GM21360 (cell line): ENCODE measurements at regions not wholly inside any gene's neighbourhood (a gene's known extent, or its start where the extent isn't known, plus 50 kb on each side); places are given as distances from the start of the nearest gene placed in this dataset.
A peak's percentile ranks its signal among the peaks of the same experiment; 100 is the strongest.

Experiments
- ATAC-seq: cut with Tn5 transposase; IDR thresholded peaks from one replicate; pipeline ENCODE4 v1.9.1; 2021; ENCODE audit warnings: mild to moderate bottlenecking, moderate library complexity; ENCODE audit not compliant: unreplicated experiment

DNA sequence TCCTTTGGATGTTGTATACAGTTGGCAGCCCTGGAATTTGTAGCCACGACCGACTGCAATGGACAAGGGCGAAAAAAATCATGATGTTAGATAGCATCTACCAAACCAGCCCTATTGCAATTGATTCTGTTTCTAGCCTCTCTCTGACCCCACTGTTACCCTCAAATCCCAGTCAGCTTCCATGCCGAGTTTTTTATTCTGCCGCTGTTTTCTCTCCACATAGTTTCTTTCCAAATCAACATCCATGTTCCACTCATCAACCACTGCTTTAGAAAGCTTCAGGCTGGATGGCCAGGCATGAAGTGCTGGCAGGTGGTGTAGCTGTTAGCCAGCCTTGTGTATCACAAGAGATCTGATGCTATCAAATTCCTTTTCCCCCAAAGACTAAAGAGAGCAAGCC, 272.8 kb downstream of the FIGN start:
- ATAC-seq = no peak

DNA sequence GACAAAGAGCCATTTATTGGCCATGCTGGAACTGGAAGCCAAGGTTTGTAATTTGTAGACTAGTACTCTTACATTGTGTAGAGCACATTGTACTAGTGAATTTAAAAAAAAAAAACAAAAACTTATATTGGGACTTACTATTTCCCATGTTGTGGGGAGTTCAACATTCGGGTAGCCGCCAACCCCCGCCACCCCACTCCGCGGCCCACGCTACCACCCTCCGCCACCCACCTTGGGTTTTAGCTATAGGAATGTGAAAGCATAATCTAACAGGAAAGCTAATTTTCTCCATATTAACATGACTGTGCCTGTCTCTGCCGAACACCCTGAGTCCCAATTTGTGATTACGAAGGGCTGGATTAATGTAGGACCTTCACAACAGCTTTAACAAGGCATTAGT, 275.8 kb downstream of the FIGN start:
- ATAC-seq = no peak

DNA sequence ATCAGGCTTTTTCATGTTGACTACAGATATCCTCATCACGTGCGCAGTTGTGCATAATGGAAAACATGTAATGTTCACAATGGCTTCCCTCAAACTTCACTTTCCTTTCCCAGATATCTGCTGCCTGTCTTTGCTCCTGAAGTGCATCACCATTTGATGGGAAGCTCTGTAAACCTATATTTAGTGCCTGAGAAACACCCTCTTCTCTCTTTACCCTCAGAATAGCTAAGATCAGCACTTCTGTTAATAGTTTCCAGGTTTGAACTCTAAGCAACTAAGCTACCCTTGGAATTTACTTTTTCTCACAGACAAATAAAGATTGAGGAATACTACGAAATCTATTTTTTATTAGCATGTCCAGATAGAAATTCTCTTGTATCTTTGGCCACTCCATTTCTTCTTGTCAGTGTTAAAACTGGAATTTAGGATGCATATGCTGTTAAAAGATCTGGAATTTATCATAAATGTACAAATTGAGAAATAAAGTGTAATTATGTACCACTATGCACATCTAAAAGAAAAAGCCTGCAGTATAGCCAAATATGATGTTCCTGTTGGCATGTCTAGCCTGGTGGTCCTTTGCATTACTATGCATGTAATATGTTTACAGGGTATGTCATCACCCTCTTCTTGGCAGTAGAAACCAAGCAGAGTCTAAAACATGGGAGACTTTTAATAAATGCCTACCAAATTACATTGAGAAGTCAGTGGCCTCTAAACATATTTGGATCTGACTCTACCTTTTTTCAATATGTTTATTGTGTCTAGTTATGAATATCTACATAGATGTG, 278.7 kb downstream of the FIGN start:
- ATAC-seq = no peak

DNA sequence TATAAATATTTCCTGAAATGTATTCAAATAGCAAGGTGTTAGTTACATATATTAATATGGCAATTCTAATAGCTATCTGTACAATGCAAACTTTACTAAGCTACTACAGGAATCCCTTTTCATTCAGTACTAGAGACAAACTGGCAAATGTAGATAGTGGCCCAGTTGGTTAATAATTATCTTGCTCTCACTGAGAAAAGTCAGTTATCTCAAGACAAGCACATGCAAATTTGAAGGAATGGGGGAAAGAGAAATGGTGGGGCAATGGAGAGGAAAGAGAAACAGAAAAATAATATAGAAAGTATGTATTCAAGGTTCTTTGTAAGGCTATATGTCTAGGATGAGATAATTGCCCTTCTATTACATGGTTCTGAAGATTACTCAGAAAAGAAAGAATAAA, 280.0 kb downstream of the FIGN start:
- no peak for ATAC-seq

DNA sequence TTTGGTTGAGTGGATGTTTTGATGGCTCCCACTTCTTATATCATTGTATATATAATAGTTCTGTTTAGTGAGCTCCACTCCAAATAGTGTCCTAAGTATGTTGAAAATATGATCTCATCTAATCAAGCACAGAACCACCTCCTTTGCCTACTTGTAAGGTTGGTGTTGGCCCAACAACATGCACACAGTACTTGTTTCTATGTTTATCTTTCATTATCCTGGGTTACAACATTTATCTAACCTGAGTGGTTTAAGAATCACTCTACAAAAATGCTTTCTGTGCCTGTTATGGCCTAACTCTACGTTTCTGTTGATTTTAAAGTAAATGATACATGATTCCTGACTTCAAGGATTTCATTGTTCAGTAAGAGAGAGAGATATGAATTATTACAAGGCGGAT, 281.9 kb downstream of the FIGN start:
- no peak for ATAC-seq

DNA sequence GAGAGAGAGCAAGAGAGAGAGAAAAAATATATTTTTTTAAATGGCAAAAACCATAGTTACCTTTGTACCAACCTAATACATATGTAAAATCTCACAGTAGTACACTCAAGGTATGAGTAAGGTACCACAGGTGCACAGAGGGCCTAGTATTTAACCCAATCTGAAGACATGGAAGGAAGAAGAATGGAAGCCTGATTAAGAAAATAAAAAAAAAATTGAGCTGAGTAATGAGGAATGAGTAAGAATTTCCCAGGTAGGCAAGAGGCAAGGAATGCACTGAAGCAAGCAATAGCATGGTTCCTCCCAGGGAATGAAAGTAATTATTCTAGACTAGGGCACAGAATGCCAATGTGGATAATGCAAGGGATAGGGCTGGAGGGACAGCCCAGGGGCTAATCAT, 294.2 kb downstream of the FIGN start:
- no peak for ATAC-seq

DNA sequence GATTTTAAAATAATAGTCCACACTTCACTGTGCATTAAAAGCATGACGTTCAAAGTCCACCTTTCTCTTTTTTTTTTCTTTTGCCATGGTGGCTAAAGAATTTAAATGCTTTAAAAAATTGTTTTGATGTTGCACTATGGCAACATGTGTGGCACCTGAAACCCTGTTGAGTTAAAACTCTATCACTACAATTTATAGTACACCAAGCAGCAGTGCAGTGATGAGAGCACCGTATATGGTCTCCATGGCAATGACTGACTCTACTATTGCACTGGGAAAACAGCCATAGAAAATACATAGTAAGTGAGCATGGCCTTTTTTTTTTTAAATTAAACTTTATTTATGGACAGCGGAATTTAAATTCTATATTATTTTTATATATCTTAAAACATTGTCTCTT, 298.8 kb downstream of the FIGN start:
- ATAC-seq = no peak

DNA sequence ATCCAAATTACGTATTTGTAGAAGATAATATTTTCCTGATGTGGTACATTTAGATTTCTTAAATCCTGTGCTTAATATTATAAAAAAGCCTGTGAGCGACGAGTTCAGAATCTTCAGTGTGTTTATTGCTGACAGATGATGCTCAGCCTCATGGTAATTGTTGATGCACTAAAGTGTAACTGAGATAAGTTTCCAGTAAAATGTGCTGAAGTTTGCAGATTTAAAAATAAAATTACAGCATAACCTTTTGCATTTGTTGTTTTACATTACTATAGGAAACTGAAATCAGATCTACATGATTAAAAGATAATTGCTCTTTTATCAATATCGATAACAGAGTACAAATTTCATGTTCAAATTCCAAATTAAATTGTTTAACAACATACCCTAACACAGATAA, 307.6 kb downstream of the FIGN start:
- ATAC-seq = no peak

DNA sequence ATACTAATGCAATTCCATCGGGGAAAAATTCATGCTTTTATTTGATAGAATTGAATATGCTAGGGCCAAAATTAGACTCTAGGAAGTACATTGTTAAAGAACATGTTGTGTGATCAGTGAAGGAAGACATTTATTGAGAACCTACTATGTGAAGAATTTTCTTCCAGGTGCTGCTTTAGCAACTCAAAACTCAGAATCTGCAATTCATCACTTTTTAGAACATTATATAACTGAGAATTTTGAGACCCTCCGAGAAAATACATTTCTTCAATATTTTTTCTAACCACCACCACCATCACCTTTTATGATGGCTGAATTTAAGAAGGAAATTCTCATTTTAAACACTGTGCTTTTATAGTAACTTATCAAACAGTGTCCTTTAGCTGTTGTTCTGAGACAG, 315.2 kb downstream of the FIGN start:
- no peak for ATAC-seq

DNA sequence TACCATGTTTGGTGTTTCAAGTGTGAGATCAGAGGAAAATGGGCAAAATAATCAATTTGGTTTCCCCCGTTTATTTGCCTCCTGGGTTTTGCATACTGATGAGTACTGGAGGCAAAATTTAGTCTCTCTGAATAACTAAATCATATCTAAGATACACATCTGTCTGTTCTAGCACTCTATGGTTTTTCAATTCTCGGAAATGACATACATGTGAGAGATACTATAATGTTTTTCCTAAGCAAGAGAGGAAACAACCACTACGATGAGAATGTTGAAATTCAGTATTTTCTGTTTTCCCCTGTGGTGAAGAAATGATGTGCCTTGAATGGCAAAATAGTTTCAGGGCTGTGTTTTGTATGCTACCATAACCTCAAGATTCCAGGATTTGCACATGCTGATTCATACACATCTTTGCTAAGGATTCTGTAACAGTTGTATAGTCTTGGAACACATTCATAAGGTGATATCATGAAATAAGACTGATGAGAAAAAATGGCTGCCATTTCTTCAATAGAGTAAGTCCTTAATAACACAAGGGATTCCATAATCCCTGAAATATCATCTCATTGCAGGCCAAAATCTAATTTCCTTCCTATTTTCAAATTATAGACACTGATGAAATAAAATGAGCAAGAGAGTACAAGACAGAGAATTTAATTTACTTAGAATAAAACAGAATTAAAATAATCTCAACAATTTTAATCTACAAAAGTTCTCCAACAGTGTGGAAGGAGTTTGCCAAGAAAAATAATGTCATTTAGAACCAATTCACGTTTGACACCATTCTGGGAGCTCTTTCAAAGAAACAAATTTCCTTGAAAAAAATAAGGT, 316.6 kb downstream of the FIGN start:
- no peak for ATAC-seq

DNA sequence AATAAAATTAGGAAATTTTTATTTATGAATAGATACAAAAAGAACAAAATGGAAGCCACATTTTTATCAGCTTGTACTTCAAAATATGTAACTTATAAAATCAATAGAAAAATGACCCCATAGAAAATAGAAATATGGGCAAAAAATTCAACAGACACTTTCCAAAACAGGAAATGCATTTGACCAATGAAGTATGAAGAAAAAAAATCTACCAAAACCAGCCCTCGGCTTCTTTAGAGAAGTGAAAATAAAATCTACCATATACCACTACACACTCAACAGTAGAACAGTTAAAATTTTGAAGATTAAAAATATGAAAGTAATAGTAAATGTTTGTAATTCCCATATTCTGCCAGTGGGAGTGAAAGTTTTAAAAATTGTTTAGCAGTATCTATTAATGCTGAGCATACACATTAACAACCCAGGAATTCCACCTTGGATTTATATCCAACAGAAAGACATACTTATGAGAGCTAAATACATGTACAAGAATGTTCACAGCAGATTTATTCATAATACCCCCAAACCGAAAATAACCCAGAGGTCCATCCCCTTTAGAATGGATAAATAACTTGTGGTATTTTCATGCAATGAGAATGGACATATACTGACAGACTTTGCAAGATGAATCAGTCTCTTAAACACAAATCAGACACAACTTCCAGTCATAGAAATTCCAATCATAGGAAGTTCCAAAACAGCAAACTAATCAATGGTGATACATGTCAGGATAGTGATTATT, 318.0 kb downstream of the FIGN start:
- ATAC-seq = peak; percentile 94

DNA sequence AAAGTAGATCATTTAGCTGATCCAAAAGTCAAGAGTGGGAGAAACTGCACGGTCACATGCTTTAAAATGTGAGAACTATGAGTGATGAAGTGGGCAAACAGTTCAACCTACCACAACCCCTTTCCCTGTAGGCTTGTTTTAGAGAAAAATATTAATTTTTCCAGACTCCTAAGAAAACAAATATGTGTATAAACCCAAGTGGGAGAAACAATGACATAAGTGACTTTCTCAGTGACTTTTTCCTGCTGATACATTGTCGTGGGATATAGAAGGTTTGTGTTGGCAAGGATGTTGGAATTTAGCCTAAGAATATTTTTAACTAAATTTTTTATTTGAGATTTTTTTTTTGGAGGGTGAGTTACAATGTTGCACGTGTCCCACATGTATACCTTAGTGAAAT, 321.7 kb downstream of the FIGN start:
- ATAC-seq = no peak

DNA sequence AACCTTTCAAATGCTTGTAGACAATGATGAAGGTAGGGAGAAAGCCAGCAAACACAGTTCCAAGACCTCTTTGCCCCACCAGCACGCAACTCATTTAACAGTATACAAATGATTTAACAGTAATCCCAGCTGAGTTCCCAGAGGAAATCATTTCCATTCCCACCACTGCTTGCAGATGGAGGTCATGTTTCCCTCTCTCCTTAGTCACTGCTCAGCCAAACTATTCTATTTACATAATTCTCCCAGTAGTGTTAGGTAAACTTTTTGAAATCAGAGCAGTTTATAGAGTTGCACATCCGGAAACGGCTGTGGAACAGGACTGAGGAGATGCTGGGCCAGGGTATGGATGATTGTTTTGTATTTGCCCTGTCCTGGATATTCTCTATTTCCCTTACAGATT, 328.5 kb downstream of the FIGN start:
- ATAC-seq = no peak

DNA sequence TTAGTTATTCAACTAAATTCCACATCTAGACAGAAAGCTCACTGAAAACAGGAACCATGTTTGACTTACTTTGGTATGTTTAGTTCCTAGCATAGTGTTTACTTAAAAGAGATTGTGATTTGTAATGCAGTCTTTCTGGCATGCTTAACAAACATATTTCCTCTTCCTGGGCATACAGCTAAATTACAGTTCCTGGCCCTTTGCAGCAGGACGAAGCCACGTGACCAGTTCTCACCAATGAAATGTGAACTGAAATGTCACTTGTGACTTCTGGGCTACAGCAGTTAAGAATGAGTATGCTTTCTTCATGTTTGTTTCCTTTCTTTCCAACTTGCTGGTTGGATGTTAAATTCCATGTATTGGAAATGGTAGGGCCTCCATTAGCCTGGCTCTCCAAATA, 330.5 kb downstream of the FIGN start:
- ATAC-seq = no peak

DNA sequence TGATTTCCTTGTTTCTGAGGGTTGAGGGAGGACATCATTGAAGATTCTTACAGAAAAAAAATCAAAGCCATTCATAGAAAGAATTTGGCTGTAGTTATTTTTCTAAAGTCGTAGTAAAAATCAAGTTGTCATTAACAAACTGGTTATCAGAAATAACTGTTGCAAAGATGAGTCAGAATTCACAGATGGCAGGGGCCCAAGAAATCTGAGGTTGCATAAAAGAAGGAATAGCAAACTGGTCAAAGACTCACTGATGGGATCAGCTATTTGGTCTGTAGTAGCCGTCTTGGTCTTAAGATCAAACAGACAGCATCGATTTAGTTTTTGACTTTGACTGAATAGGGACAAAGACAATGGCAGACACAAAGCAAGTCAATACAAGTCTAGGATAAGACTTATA, 334.3 kb downstream of the FIGN start:
- no peak for ATAC-seq

DNA sequence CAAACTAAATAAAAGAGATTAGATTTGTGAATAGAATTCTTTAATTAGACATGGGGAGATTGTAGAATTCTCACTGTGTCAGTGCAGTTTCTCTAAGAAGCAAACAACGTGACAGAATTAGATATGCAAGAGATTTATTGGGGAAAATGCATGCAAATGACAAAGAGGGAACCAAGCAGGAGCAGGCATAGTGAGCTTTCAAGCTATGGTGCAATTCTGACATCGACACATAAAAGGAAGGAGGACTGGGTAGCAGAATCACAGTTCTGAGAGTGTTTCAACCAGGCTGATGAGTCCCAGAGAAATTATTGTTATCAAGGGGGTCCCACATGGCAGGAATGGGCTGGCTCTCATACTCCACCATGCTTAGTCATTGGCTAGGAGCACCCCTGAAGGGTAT, 338.4 kb downstream of the FIGN start:
- ATAC-seq = no peak

DNA sequence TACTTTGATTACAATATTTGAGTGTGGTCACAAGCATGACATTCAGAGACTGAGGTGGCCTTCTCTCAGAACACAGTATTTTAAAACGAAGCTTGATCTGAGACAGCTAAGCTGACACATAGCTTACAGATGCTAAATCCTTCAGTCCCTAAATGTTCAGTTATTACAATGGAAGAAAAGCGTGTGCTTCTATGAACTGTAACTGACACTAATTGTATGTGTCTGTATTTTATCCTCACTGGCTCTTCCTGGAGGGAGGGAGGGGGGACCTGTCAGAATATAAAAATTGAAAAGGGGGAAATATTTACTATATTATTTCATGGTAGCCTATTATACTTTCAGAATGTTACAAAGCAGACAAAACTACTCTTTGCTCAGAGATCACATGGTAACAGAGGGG, 340.2 kb downstream of the FIGN start:
- no peak for ATAC-seq

DNA sequence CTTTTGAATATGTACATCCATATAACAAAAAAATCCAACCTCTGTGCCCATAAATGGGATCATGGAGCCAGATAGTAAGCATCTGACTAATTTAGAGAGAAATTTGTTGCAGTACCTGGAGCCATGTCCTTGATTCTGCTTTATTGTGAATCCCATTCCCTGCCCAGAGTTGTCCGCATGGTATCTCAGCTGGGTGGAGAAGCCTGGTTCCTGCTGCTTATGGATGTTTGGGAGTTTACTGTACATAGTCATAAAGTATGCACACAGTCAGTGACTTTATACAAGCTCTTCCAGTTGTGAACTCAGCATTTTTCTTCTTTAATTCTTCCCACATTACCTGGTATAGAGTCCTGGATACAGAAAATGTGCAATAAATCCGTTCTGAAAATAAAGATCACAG, 346.0 kb downstream of the FIGN start:
- ATAC-seq = no peak

DNA sequence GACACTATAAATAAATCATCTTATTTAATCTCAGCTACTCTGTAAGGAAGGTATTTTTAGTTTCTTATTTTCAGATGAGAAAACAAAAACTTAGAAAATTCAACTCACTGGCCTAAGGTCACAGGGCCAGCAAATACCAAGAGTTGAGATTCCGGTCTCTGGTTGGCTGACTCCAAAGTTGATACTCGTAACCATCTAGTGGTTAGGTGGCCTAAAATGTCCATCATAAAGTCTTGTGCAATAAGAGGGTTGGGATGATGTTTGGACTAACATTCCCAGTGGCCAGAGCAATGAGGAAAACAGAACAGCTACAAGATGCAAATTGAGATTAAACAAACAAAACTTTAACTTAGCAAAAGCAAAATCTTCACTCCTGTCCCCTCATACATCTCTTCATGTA, 360.3 kb downstream of the FIGN start:
- ATAC-seq = no peak

DNA sequence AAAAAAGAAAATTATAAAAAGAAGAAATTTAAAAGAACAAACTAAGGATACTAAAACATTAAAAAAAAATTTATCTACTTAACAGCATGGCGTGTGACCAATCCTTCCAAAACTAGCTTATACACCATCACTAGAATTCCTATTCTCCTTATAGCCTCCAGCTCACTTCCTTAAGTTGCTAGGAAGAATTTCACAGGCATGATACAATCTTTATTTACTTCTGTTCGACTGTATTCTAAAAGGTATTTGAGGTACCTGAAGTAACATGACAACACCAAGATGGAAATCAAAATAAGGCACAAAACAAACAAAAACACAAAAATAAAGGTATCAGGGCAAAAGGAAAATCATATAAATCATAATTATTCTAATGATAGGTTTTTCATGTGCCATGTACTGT, 360.7 kb downstream of the FIGN start:
- ATAC-seq = no peak

DNA sequence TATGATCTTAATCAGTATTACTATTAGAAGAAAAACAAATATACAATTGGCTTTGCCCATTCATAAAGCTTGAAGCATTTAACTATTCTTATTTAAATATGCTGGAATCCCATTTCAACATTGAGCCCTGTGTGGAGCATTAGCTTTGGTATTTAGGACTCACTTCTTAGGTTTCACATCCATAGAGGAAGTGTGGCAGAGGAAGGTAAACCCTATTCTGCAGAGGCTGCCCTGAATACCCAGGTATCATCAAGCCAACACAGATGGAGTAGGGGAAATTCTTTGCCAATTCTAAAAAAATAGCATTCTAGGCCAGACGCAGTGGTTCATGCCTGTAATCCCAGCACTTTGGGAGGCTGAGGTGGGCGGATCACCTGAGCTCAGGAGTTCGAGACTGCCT, 361.5 kb downstream of the FIGN start:
- no peak for ATAC-seq

DNA sequence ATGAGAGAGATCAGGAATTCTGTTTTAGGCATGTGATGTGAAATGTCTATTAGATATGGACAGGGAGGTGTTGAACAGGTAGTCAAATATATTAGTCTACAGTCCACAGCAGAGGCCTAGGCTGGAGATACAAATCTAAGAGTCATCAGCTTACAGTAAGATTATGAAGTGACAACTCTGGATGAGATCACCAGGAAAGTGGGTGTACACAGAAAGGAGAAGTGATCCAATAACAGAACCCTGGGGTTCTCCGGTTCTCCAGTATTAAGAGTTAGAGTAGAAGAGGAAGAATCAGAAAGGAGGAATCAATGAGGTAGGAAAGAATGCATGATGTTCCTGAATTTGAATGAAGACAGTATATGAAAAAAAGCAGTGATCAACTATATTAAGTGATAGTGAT, 362.3 kb downstream of the FIGN start:
- ATAC-seq = no peak
